Hematopoietic multipotent progenitor cell treated with erythropoietin and hydrocortisone succinate and interleukin-3 and kit ligand, for 4 days (in vitro differentiated cells): ENCODE measurements at regions not wholly inside any gene's neighbourhood (a gene's known extent, or its start where the extent isn't known, plus 50 kb on each side); places are given as distances from the start of the nearest gene placed in this dataset.
"Not testable (repeated sequence)": the region's sequence is repeated elsewhere in the genome, so short reads cannot be mapped to it uniquely, and the experiment has no call there.

Experiments
- DNase-seq: peaks from one replicate; pipeline ENCODE4 v3.0.0-alpha.2; 2015

DNA sequence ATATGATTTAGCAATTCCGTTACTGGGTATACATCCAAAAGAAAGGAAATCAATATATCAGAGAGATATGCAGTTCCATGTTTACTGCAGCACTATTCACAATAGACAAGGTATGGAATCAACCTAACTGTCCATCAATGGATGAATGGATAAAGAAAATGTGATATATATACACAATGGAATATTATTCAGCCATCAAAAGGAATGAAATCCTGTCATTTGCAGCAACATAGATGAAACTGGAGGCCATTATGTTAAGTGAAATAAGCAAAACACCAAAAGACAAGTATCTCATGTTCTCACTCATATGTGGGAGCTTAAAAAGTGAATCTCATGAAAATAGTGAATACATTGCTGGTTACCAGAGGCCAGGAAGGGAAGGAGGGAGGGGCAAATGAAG lies 390.8 kb downstream of the ZFHX3 start:
- DNase-seq: no peak

DNA sequence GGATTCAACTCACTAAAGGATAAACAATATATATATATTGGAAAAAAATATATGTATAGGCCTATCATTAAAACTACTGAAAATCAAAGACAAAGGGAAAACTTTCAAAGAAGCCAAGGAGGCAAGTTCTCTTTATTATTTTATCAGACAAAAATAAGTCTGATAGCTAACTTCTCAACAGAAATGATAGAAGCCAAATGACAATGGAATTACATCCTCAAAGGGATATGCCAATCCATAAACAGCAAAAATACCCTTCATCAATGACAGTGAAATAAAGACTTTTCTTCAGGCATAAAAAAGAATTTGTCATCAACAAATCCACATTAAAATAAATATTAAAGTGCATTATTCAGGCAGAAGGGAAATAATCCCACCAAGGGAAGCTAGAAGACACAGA lies 393.4 kb downstream of the ZFHX3 start:
- DNase-seq: no peak

DNA sequence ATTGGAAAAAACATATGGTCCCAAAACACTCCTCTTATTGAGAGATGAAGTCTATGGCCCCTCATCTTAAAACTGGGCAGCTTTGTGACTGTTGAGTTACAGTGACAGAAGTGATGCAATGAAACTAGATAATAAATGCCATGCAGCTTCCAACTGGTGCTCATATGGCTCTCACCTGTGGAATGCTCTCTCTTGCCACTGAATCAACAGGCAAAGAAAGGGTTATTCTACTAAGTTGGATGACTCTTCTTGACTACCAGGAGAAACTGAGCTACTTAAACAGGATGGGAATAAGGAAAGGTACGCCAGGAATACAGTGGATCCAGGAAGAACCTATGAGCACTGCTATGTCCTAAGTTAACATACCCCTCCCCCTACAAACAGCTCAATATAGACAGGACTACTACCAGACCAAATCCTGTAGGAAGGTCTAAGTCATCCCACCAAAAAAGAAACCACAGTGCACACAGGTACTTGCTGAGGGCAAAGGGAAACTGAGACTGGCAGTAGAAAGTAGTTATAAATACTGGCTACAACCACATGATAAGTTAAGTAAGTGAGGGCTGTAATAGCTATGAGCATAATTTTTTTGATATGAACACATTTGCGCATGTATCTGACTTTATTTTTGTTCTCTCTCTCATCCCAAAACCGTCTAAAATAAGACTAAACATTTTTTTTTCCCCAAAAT lies 398.5 kb downstream of the ZFHX3 start:
- no peak for DNase-seq

DNA sequence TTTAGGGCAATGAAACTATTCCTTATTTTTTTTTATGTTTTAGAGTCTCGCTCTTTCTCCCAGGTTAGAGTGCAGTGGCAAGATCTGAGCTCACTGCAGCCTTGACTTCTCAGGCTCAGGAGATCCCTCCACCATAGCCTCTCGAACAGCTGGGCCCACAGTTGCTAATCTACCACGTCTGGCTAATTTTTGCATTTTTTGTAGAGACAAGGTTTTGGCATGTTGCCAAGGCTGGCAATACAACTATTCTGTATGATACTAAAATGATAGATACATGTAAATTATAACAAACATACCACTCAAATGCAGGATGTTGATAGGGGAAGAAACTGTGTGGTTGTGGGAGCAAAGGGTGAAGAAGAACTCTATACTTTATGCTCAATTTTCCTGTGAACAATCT lies 401.3 kb downstream of the ZFHX3 start:
- peak; percentile 75 for DNase-seq

DNA sequence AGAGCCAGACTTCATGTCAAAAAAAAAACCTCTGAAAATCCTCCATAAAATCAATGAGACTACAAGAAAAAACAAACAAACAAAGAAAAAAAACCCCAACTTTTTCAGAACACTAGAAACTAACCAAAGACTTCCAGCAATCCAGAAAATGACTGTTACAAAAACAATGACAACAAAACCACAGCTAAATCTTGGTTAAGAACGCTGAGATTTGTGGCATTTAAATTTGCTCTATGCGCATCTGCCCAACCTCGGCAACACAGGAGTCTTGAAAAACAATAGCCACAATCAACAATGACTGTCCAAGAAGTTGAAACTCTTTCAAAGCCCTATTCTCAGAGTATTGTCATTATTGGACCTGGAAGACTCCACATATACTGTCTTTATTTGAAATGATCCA lies 402.4 kb downstream of the ZFHX3 start:
- no peak for DNase-seq

DNA sequence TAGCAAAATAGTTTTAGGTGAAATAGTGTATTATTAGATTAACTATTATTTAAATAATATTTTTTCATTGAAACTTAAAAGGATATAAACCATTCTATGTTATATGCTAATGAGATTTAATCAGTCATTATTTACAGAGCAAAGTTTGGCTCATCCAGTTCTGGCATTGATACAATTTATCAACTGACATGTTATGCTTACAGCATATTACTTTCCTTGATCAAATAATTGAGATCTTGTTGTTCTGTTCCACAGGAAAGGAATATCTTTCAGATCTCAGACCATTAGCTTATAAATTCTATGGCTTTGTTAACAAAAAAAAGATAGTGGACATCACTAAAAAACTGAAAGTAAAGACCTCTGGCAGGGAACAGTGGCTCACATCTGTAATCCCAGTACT lies 403.0 kb downstream of the ZFHX3 start:
- no peak for DNase-seq

DNA sequence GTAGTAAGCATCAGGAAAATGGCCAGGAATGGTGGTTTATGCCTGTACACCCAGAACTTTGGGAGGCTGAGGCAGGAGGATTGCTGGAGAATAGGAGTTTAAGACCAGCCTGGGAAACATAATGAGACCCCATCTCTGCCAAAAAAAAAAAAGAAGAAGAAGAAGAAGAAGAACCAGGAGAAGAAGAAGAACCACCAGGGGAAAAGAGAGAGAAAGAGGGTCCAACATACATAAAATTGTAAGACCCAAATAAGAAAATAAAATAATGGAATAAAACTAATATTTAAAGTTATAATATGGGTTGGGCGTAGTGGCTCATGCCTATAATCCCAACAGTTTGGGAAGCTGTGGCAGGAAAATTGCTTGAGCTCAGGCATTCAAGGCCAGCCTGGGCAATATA lies 408.4 kb downstream of the ZFHX3 start:
- no peak for DNase-seq

DNA sequence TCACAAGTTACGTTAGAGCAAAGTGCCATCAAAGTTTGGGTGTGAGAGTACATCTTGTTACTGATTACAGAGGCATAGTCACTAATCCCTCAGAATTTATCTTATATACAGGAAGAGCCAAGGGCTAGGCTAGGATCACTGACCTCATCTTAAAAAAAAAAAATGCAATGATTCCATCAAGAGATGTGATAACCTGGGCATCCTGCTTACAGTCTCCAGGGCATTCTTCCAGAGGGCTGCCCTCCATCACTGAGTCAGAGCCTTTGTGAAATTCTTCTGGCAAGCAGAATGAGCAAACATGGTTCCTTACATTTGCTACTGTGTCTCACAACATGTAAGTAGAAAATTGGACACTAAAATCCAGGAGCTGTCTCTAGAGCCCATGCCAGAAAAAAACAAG lies 410.6 kb downstream of the ZFHX3 start:
- no peak for DNase-seq

DNA sequence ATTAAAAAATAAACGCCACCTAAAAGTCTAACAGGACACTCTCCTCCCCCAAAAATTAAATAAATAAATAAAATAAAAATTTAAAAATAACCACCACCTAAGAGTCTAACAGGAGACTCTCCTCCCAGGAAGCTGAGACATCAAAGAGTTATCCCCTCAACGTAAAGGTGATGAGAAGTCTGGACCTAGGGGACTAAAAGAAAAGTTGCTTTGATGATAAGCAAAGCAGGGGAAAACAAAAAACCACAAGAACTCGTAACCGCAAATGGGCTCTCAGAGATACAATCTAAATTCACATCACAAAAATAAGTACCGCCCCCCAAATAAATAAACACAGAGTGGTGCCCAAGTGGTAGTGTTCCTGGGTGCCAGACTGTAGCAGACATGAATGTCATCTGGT lies 412.2 kb downstream of the ZFHX3 start:
- DNase-seq: no peak

DNA sequence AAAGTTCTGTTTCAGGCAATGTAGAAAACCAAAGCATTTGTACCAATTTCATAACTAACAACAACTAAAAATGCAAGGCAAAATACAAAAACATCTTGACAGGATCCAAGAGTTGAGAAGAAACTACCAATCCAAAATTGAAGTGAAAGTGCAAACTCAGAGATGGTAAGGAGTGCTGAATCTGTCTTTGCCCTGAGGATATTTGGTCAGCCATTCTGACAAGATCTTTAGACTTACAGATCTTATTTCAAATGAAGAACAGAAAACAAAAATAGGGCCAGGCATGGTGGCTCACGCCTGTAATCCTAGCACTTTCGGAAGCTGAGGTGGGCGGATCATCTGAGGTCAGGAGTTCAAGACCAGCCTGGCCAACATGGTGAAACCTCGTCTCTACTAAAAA lies 412.8 kb downstream of the ZFHX3 start:
- DNase-seq: no peak

DNA sequence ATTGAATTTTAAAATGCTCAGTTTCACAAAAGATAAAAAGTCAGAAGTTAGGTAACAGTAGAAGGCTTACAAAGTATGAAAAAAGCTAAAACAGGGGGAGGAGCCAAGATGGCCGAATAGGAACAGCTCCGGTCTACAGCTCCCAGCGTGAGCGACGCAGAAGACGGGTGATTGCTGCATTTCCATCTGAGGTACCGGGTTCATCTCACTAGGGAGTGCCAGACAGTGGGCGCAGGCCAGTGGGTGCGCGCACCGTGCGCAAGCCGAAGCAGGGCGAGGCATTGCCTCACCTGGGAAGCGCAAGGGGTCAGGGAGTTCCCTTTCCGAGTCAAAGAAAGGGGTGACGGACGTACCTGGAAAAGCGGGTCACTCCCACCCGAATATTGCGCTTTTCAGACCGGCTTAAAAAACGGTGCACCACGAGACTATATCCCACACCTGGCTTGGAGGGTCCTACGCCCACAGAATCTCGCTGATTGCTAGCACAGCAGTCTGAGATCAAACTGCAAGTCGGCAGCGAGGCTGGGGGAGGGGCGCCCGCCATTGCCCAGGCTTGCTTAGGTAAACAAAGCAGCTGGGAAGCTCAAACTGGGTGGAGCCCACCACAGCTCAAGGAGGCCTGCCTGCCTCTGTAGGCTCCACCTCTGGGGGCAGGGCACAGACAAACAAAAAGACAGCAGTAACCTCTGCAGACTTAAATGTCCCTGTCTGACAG lies 420.6 kb downstream of the ZFHX3 start:
- DNase-seq: not testable (repeated sequence)

DNA sequence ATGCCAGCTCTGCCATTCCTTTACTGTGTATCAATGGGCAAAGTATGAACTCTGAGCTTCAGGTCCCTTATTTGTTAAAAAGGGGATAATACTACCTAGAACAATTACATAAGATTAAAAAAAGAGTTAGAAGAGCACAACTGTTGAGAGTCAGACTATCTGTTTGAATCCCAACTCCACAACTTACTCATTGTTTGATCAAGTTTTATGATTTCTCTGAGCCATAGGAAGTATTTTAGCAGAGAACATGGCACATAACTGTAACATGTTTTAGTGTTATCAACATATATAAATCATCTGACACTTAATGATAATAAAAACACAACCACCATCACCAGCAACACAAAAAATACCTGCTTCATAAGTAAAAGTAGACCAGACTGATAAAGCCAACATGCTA lies 421.3 kb downstream of the ZFHX3 start:
- no peak for DNase-seq

DNA sequence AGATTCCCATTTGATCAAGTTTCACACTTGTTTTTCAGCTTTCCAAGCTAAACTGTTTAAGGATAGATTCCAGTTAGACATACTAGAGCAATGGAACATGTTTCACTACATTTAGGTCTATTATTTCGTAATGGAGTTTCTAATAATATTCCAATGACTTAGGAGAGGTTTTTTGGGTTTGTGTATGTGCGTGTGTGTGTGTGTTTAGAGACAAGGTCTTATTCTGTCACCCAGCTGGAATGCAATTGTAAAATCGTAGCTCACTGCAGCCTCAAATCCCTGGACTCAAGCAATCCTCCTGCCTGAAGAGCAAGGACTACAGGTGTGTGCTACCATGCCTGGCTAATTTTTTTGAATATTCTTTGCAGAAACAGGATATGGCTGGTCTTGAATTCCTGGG lies 426.3 kb downstream of the ZFHX3 start:
- no peak for DNase-seq

DNA sequence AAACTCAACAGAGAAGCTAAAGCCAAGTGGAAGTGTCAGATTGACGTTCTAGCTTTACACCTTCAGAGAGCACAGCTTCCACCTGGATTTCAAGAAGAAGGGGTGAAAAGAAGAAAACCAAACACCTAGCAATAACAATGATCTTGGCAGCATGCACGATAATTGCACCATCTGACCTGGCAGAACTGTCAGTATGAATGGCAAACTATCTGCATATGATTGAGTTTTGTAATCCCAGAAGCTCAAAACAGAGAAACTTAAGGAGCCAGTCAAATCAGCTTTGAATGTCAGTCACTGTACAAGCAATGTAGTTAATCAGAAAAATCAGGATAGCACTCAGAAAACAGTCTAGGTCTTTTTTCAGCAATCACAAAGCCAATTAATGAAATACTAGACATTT lies 427.1 kb downstream of the ZFHX3 start:
- no peak for DNase-seq

DNA sequence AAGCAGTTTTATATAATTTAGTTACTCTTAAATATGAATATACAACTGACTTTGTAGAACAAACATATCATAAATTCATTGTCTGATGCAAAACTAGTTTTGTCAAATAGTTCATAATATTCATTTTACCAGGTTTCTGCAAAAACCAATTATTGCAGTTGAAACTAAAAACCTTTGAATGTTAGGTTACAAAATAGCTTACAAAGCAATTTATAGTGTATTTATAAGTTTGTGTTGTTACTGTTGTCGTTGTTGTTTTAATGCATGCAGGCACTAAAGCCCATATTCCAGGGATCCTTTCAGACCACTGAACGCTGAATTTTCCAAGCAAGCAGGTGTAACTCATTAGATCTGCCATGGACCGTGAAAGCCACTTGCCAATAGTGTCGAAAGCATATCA lies 427.6 kb downstream of the ZFHX3 start:
- no peak for DNase-seq

DNA sequence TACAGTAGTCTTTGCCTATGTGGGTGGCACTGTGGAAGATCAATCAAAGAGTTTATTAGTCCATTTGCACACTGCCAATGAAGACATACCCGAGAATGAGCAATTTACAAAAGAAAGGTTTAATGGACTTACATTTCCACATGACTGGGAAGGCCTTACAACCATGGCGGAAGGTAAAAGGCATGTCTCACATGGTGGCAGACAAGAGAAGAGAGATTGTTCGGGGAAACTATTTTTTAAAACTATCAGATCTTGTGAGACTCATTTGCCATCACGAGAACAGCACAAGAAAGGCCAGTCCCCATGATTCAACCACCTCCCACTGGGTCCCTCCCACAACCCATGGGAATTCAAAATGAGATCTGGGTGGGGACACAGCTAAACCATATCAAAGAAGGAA lies 432.1 kb downstream of the ZFHX3 start:
- no peak for DNase-seq

DNA sequence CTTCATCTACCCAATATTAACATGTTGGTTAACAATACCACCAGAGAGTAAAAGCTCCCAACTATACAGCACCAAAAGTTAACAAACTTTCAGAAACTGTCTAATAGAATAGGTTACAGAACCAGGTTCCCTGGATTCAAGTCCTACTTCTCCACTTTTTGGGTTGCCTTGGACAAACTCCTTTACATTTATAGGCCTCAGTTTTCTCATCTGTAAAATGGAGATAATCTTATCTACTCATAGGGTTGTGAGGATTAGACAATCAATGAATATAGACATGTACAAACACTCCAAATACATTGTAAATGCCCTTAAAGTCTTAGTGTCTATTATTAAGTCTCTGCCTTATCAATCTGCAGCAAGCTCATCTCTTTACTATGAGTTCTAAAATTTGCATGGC lies 435.2 kb downstream of the ZFHX3 start:
- no peak for DNase-seq

DNA sequence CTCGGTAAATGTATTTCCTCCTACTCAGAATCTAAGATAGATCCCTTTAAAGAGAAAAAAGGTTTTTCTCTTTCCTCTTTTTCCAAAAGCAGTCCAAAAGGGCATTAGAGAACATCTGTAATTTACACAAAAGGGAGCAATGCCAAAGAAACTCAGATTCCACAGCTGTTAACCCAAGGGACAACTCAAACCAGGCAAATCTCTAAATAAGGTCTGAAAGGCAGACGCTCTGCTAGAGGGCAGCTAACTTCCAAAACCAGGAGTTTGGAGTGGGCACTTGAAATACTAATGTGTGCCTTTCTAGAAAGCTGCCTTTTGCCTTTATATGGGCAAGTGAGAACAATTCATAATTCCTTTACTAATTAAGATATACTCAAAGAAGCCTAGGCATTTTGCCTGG lies 435.7 kb downstream of the ZFHX3 start:
- no peak for DNase-seq

DNA sequence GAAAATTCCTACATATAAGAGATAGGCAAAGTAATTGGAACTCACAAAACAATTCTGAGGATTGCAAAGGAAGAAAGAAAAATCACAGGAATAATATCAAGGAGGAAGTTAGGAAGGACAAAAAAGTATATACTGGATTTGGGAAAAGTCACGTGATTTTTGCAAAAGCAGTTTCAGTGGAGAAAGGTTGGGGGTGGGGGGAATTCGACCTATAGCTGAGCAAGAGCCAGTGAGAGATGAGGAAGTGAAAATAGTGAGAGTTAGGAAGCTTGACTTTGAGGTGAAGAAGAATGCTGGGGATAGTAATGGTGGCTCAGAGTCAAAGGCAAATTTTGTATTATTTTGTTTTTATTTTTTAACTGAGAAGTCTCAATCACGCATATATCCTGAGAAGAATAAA lies 438.0 kb upstream of the PMFBP1 start:
- DNase-seq: no peak

DNA sequence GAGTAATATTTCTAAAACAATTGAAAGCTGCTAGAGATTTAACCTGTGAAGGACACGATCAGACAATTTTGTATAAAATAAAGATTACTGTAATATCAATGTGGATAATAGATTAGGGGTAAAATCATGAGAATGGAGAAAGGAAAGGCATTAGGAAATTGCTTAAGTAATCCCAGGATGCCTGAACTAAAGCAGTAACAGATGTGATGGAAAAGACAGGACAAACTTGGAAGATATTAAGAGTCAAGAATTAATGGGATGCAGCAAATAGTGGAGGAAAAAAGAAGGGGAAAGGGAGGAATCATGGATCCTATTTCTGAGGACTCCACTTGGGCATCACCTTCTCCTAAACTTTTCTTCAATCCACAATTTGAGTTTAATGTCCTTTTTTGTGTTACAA lies 437.1 kb upstream of the PMFBP1 start:
- DNase-seq: no peak

DNA sequence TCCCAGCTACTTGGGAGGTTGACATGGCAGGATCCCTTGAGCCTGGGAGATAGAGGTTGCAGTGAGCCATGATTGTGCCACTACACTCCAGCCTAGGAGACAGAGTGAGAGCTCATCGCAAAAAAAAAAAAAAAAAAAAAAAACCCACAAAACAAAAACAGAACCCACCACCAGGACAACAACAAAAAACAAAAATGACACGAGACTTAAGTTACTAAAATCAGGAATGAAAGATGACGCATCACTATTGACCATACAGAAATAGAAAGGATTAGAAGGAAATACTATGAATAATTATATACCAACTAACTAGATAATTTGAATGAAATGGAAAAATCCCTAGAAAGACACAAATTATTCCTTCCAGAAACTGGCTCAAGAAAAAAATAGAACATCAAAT lies 432.4 kb upstream of the PMFBP1 start:
- DNase-seq: no peak

DNA sequence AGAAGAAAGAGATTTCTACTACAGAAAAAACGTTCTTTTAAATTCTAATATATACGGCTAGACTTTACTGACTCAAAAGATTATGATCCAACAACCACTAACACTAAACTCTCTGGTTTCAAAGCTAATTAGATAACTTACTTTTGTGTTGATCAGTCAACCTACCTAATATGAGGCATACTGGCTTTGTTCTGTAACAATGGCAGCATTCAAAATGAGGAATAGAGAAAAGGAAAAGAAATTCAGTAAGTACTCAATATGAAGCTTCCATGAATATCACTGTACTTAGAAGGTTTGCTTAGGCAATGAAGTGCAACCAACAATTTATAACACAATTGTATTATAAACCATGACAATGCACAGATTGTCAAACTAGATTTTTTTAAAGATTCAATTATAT lies 430.5 kb upstream of the PMFBP1 start:
- DNase-seq: no peak

DNA sequence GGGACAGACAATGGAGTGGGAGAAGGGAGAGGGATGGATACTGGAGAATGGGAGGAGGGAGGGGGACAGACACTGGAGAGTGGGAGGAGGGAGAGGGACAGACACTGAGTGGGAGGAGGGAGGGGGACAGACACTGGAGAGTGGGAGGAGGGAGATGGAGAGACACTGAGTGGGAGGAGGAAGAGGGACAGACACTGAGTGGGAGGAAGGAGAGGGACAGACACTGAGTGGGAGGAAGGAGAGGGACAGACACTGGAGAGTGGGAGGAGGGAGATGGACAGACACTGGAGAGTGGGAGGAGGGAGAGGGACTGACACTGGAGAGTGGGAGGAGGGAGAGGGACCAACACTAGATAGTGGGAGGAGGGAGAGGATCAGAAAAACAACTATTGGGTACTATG lies 426.7 kb upstream of the PMFBP1 start:
- DNase-seq: no peak

DNA sequence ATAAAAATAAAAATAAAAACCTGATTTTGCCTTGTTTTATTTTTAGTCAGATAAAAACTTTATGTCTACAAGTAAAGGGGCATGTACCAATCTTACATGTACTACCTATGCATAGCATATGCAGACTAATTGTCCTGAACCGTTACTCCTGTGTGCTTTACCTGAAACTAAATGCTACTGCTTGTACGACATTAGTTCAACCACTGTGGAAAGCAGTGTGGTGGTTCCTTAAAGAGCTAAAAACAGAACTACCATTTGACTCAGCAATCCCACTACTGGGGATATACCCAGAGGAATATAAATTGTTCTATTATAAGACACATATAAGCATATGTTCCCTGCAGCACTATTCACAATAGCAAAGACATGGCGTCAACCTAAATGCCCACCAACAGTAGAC lies 426.0 kb upstream of the PMFBP1 start:
- no peak for DNase-seq

DNA sequence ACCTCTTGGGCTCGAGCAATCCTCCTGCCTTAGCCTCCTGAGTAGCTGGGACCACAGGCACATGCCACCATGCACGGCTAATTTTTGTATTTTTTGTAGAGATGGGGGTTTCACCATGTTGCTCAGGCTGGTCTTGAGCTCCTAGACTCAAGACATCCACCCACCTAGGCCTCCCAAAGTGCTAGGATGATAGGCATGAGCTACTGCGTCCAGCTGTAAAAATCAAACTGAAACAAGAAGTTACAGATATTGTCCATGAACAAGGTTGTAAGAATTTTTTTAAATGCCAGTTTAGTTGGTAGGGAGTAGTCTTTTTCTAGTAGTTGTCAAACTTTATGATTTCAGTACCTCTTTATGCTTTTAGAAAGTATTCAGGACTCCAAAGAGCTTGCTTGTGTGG lies 424.4 kb upstream of the PMFBP1 start:
- DNase-seq: no peak
